NCI-H187 treated with DMSO at 0.1 percent for 48 hours (cell line): ENCODE measurements at regions not wholly inside any gene's neighbourhood (a gene's known extent, or its start where the extent isn't known, plus 50 kb on each side); places are given as distances from the start of the nearest gene placed in this dataset.

Experiments used
- DNase-seq: peaks from one replicate; lab custom pipeline; 2025; lab: John Stamatoyannopoulos, UW

DNA sequence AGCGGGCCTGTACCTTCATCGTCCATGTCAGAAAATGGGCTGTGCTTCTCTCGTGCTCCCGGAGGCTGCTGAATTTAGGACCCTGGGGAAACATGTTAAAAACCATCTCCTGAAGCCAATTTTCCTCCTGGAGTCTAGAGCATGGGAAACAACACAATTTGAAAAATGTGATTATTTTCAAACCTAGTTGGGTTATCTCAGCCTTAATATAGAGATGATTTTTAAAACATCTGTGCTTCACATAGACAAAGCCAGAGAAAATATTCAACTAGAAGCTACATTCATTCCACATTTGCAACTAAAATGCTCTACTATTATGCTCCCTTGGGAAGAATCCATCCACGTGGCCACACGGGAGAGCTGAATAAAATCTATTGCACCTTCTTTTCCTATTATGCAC, 225.9 kb upstream of the TMEM72 start:
- no peak for DNase-seq

DNA sequence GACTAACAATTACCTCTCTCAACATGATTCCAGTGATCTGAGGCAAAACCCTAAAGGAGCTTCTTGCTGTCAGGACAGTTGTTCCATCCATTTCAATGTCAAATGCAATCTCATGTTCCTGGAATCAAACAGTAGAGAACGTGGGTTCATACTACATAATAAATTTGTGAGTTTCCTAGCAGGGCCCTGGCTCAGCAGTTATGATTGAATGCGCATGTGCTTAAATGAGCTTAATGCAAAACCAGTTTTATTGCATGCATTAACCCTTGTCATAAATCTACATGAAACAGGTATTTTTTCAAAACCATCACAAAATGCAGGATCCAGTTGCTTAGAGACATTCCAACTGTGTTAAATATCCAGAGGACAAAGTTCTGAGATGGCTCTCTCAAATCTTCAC, 225.4 kb upstream of the TMEM72 start:
- DNase-seq = no peak

DNA sequence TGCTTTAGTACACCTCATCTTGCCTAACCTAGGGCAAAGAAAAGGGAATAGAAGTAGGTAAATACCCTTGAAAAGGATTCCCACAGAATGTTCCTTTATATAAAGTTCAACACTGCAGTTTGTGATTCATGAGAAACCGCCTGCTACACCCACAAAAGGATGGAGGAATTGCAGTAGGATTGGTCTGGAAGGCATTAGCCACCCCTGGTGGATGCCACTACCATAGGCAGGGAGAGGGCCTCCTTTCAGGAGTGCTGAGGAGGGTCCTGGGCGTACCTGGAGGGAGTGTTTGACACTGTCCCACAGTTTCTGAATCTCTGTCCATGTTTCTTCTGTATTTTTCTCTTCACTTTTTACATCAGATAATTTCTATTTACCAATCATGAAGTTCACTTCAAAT, 221.8 kb upstream of the TMEM72 start:
- no peak for DNase-seq

DNA sequence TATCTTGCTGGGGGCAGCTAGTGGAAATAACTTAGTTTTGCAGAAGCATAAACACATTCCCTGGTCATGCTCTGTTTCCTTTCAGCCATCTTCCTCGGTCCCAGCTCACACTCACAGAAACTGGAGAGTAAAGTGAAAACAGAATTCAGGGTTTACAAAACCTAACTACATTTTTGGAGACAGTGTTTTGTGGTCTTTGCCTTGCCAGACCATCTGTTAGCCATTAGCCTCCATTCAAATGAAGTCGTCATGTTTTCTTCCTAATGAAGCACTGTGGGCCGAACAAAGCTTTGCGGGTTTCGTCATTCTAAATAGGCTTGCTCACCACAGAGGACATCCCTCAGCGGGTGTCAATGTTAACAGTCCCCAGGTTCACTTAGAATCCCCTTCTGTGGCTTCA, 214.6 kb upstream of the TMEM72 start:
- no peak for DNase-seq

DNA sequence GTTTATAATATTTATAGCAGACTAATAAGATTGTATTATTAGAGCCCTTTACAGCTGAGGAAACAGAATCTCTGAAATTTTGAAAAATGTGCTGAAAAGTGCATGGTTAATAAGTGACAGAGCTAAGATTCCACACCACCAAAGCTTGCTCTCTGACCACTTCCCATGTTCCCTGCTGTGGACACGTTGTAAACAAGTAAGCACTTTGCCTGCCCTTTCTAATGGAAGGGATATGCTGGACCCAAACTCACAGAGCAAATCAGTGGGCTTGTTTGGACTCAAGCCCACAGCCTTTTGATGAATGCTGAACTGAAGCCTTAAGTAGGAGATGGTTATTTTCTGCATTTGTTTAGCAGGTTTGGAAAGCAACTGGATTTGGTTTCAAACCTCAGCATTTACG, 214.0 kb upstream of the TMEM72 start:
- no peak for DNase-seq

DNA sequence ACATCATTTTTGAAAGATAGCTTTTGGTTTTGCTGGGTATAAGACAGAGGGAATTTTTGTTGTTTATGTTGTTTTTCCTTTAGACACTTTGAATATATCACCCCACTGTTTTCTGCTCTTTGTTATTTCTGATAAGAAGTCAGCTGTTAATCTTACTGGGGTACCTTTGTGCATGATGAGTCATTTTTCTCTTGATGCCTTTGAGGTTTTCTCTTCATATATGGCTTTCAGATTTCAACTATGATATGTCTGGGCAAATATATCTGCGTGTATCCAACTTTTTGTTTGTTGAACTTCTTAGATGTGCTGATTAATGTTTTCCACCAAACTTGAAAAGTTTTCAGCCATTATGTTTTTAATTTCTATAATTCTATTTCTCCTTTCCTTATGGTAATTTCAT, 208.6 kb upstream of the TMEM72 start:
- DNase-seq = no peak

DNA sequence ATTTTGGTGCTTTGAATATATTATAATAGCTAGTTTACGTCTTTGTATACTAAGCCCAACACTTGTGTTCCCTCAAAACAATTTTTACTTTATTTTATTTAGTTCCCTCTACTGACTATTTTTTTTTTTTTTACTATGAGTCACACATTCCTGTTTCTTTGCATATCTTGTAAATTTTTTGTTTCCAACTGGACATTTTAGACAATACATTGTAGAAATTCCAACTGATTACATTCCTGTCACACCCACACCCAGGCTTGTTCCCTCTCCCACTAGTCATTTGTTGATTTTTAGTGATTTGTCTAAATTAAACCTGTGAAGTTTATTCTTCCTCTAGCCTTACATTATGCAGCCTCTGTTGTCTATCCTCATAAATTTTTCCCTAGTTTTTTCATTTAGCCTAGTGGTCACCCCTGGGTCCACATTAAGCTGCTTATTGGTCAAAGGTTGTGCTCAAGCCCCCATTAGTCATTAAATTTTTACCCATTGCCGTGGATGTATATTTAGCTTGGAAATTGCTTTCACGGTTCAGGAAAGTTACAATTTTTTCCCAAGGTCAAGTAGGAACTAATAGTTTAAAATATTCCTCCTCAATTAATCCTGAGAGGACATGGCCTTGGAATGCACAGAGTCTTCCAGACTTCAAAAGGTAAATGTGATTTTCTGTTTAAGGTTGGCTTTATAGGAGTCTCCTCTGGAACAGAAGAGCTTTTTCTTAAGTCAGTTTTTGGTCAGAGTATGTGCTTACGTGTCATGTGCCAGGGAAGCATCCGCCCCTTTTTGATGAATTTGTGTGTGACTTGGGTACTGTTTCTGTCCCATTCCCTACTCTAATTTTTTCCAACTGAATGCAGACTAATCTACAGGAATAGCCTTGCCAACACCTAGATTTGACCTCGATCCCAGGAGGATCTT, 207.6 kb upstream of the TMEM72 start:
- DNase-seq = no peak

DNA sequence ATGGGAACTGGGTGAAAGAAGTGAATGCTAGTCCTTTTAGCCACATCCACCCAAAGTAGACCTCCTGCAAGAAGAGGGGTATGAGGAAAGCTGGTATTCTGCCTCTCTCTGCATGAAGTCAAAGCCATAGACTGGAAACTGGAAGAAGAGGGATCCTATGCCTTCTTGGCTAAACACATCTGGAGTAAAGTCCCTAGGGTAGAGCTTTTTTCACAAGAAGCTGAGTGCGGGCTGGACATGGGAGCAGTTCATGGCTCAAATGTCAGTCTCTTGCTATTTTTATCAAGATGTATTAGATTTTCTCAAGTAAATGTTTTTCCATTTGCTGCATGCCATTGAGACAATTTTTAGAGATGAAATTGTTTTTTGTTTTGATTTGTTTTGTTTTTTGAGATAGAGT, 206.5 kb upstream of the TMEM72 start:
- DNase-seq = no peak

DNA sequence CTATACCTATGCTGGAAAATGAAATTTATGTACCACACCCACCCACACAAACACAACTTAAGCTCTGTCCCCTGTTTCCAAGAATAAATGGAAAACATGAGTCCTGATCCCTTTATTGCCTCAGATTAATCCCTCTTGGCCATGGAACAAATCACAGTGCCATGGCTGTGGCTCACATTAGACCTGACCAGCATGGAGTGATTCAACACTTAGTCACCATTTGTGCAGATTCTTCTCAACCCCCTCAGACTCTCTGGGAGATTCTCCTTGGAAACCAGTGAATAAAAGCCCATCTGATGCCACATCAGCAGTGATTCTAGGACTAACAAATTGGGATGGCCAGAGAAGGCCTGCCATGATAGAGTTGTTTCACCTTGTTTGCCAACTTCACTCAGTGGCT, 204.4 kb upstream of the TMEM72 start:
- no peak for DNase-seq

DNA sequence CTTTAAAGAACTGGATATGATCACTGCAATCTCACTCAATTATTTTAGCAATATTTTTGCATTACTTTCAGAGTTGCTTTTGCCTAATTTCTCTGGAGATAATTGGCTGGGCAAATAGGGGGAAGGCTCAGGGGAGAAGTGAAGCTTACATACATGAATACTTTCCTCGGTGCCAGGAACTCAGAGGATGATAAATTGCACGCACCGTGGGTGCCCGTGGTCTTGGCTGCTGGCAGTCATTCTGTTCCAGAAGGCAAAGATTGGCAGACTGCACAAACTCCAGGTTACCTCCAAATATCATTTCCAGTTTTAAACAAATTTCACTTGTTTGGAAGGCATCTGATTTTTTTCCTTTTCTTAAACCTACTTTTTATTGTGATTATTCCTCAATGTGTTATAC, 197.8 kb upstream of the TMEM72 start:
- no peak for DNase-seq

DNA sequence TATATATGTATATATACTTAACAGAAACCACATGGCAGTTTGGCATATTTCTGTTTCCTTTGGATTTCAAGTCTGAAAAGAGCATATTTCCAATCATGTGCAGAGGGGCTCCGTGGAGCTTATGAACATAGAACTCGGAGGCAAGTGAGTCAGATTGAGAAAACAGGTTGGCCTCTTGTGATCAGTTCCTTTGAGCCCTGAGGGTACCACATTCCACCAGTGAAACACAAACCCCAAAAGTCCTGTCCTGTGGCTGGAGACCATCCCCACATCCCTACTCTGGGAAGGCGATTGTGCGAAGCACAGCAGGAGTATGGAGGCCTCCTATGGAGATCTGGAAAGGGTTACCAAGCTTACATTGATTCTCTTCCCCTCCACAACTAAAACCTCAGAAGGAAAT, 196.7 kb upstream of the TMEM72 start:
- no peak for DNase-seq

DNA sequence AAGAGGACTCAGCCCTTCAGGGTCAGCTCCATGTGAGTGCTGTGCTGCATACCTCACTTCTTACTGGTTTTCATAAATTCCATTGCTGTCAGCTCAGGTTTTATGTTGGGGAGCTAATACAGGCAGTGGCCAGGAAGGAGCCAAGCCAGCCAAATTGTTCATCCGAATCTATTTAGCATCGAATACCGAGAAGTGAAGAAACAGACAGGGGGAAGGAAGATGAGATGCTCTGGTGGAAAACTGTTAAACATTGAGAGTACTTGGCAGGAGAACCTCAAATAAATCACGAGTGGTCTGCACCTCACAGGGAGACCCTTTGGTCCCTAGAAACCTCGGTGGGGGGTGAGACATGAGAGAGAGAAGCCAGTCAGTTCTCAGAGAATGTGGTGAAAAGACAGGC, 196.0 kb upstream of the TMEM72 start:
- DNase-seq = no peak

DNA sequence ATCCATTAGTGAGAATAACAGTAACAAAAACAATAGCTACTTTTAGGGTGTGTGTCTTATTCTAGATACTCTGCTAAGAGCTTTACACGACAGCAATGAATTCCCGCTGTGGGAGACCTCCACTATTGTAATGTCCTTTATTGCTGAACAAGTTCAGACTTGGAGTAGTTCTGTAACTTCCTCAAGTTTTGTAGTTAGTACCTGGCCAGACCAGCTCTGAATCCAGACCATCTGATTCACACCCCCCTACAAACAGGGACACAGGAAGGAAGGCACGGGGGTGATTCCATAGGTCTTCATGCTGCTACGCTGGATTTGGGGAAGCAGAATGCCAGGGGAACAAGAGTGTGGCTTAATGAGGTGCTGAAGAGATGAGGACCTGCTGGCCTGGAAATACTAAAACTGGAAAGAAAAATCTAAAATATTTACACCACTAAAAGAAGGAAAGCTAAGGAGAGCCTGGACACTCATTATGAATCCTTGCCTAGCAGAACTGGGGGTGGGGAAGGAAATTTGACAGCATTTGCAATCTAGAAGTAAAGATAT, 194.6 kb upstream of the TMEM72 start:
- no peak for DNase-seq

DNA sequence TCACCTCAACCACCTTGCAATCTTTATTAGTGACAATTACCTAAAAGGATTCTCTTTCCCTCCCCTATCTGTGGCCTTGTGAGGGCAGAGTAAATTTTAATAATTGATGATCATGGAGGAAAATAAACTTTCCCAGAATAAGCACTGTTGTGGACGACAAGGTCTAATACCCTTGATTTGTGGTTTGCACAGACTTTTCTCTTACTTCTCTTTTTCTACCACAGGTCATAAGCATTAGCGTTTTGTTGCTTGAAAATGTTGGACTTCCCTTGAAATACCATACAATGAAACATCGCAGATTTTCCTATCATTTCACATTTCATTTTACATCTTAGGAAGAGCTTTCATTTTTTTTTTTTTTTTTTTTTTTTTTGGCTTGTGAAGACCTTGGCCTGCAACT, 188.1 kb upstream of the TMEM72 start:
- DNase-seq = no peak

DNA sequence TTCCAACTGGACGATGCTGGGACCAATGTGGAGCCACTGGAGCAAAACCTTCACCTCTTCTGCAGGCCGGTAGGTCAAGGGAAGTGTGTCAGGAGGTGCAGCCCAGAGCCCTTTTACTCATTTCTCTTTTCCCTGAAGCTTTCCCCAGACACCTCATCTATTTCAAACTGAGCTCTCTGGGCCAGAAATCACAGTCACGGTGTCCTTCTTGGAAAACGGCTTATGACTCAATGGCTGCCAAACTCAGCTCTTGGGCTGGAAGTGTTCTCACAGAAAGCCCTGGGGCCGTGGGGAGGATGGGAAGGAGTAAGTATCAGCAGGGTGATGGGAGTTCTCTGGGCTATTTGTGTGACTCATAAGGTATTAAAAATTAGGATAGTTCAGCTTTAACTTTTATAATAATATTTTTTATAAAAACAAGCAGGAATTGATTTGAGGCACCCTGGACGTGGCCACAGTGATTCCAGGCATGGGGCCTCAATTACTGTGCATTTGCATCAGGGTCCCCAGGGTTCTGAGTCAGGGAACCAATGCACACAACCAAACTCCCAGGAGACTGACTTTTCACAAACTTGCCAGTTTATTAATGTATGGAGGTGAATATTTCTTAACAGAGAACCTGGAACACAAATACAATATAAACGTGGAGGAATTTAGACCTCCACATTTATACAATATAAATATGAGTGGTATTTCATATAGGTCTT, 187.4 kb upstream of the TMEM72 start:
- no peak for DNase-seq

DNA sequence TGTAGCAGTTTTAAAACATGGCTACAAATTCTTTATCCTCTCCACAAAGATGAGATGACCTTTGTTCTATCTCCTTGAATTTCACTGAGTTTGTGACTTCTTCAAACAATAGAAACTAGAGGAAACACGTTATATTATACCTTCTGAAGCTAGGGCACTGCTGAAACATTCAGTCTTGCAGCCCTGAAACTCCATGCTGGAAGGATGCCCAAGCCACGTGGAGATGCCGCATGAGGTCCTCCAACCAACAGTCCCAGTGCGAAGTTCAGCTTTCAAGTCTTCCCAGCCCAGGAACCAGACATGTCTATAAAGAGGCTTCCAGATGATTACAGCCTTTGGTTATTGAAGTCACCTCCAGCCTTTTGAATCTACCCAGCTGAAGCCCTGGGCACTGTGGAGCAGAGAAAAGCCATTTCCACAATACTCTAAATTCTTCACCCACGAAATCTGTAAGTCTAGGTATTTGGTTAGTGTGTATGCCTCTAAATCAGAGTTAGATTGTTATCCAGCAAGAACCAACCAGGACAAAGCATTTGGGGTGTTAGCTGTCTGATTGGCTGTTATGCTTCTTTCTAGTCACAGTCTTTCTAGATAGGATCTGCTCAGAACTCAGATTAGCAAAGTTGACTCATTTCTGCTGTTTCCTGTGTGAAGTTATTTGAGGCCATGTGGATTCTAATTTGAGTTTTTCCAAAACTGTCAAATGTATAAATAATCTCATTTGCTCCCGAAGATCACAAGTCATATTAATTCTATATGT, 186.5 kb upstream of the TMEM72 start:
- no peak for DNase-seq

DNA sequence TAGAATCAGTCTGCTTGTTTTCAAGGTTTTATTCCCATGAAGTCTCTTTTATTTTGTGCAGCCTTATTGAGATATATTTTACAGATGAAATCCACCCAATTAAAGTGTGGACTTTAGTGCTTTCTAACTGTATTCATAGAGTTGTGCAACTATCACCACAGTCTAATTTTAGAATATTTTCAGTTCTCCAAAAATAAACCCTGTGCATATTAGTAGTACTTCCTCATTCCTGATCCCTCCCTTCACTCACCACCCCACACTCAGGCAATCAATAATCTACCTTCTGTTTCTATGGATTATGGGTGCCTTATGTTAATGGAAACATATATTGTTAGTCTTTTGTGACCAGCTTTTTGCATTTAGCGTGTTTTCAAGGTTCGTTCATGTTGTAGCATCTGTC, 185.7 kb upstream of the TMEM72 start:
- DNase-seq = no peak

DNA sequence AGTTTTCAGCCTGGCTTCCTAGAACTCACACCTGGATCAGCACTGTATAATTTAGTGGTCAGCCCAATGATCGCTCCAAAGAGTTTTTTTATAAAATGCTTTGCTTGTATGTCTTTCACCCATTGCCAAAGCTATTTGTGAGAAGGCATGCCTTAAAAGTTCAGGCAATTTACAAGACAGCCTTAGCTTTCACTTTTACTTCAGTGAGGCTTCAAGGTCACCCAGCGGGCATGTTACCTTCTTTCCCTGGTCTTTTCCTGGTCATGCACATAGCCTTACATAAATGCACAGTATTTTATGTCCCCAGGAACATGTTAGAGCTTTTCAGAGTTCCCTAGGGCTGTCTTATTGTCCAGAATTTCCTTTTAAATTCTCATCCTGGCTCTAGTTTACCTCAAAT, 179.9 kb upstream of the TMEM72 start:
- DNase-seq = no peak

DNA sequence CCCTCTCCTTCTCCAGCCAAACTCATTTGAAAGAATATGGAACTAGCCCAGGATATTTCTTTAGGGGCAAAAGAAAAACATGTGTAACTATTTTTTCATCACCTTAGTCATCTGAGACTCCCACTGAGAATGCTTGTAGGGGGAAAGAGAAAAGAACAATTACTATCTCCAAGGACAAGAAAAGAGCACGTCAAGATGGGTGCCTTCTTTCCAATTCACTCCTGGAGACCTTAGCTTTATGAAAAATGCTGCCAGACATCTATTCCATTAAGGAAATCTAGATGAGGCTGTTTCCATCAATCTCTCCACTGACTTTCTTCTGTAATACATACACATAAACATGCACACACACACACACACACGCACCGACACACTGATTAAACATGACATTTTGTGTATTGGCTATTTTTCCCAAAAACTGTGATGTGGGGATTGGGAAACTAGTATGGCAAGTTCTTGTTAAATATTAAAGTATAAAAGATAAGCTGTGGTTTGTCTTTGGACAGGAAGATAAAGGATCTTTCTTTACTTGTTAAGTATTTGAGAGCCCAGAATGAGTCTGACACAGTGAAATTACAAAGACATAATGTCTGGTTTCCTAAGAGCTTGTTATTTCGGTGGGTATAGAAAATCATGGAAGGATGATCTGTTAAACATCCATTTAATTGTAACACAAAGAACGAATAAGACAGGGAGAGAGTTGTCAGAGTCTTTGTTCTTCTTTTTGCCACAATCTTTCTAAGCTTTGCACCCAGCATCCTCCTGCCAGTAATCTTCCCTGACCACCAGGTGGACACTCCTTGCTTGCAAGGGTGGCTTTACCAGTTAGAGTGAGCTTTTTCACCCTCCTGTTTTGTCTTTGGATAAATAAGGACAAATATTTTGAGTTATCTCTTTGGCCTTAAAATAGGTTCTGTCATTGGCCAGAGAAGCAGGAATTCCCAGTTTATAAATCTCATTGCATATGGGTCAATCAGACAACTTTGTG, 177.3 kb upstream of the TMEM72 start:
- no peak for DNase-seq

DNA sequence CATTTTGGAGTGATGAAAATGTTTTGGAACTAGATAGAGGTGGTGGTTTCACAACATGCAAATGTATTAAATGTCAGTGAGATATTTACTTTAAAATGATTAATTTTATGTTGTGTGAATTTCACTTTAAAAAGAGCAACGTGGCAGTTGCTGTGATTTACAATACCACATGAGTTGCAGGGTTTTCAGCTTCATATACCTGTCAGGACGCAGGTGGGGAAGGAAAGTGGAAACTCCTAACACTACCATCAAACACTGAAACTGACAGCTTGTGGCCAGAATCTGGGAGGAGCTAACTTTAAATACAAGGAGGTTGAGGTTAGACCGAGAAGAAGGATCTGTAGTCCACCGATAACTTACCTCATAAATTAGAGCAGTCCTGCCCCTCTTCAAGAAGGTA, 168.9 kb upstream of the TMEM72 start:
- DNase-seq = no peak

DNA sequence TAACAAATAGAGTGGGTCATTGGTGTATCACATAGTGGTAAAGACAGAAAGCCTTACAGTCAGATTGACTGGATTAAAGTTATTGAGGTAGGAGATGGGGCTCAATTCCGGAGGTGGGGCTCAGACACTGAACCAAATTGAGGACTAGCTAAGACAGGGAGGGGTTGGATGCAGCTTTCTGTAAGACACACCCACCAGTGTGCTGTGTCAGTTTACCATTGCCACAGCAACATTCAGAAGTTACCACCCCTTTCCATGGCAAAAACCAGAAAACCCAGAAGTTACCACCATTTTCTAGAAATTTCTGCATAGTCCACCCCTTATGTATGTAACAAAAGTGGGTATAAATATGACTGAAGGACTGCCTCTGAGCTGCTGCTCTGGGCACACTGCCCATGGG, 167.6 kb upstream of the TMEM72 start:
- DNase-seq = no peak
